WI38 (cell line): ENCODE measurements at regions not wholly inside any gene's neighbourhood (a gene's known extent, or its start where the extent isn't known, plus 50 kb on each side); places are given as distances from the start of the nearest gene placed in this dataset.
"Not testable (repeated sequence)": the region's sequence is repeated elsewhere in the genome, so short reads cannot be mapped to it uniquely, and the experiment has no call there.

Experiments used
- H3K4me3 ChIP-seq: 2 replicates; pipeline ENCODE4 v1.5.1; 2011; ENCODE audit warnings: low read depth, mild to moderate bottlenecking, control low read depth, low read length
- TF ChIP-seq, protein P1 (sequence below): IDR thresholded peaks from 2 replicates; pipeline ENCODE4 v1.5.1; 2012; ENCODE audit warnings: low read depth, mild to moderate bottlenecking, control low read depth, low read length

DNA sequence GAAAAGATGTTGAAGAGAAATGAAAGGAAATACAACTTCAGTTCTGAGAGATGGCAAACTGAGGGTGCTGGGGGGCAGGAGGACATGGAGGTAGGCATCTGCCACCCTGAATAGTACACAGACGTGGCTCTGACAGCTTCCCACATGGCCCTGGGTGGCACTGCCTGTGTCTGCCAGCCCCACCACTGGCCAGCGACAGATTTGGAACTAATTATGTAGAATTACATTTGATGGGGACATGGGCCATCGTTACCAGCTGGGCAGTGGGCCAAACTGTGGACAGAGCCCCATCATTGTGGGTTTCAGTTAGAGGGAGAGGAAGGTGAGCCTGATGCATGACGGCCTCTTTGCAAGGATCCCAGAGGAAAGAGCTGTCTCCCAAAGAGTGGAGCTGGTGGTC lies 216.0 kb upstream of the HAAO start:
- TF ChIP-seq, protein P1, sequence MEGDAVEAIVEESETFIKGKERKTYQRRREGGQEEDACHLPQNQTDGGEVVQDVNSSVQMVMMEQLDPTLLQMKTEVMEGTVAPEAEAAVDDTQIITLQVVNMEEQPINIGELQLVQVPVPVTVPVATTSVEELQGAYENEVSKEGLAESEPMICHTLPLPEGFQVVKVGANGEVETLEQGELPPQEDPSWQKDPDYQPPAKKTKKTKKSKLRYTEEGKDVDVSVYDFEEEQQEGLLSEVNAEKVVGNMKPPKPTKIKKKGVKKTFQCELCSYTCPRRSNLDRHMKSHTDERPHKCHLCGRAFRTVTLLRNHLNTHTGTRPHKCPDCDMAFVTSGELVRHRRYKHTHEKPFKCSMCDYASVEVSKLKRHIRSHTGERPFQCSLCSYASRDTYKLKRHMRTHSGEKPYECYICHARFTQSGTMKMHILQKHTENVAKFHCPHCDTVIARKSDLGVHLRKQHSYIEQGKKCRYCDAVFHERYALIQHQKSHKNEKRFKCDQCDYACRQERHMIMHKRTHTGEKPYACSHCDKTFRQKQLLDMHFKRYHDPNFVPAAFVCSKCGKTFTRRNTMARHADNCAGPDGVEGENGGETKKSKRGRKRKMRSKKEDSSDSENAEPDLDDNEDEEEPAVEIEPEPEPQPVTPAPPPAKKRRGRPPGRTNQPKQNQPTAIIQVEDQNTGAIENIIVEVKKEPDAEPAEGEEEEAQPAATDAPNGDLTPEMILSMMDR, result no peak
- H3K4me3 ChIP-seq, result no peak overlapping the region

DNA sequence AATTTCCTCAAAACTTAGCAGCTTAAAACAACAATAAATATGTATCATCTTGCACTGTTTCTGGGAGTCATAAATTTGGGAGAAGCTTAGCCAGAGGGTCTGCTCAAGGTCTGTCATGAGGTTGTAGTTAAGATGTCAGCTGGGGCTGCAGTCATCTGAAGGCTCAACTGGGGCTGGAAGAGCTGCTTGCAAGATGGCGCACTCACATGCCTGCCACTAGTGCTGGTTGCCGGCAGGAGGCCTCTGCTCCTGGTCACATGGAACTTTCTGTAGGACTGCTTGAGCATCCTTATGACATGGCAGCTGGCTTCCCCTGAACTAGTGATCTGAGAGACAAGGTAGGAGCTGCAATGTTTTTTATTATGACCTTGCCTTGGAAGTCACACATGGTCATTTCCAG lies 215.5 kb upstream of the HAAO start:
- TF ChIP-seq, protein P1, result no peak

DNA sequence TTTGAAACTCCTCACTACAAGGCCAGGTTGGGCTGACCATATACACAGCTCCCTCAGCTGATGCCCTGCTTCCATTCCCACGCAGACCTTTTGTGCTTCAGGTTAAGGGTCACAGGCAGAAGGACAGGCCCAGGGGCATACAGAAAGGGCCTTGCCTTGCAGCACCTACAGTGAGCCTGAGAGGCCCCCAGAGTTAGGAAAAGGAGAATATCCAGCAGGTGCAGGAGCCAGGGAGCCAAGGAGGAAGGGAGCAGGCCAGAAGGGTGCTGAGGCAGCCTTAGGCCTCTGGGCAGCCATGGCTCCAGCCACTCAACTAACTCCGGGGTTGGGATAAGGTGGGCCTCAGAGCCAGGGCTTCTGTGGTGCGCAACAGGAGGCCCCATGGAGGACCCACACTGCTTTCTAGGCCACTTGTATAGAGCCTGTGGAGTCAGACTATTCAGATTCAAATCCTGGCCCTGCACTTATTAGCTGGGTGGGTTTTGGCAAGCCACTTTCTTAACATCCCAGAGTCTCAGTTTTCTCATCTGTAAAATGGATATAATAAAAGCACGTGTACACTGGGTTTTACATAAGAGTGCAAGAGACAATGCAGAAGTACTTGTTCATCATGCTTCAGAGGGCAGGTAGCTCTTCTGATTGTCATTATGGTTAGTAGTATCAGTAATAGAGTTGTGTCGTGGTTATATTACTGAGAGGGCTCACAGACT lies 214.6 kb upstream of the HAAO start:
- TF ChIP-seq, protein P1, result no peak

More for the DNA sequence above, 215.5 kb upstream of the HAAO start:
- no peak overlapping the region for H3K4me3 ChIP-seq

DNA sequence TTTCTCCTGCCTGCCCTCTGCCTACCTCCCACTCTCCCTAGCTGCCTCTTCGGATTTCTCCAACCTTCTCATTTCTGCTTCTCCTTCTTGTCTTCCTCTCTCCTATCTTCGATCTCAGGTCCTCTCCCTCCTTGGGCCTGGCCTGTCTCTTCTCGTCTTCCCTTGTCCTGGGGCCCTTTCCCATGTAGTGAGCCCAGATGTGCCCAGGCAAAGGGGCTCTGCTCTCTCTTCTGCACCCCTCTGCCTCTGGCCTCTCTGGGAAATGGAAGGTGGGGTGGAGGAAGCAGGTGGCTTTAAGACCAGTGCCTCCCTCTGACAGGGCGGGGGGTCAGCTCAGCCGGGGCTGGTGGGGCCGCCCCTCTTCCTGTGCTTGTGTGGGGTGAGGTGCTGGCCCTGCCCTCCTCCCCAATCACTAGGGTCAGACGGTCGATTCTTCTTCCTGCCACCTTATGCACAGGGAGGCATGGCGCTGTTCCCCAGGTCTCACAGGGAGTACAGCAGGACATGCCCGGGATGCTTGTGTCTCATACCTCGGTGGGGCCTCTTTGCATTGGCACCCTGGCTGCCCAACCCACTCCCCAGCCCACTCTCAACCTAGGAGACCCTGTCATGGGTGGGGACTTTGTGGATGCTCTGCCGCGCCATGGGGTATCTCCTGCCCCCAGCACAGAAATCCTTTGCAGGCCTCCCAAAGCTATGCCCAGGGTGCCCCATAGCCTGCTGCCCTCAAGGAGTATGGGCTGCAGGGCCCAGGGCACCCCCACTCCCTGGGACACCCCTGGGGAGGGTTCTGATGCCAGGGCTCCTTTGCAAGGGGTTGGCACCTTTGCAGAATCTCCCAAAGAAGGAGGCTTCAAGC lies 213.8 kb upstream of the HAAO start:
- TF ChIP-seq, protein P1, result no peak

More for the DNA sequence above, 214.6 kb upstream of the HAAO start:
- no peak overlapping the region for H3K4me3 ChIP-seq

DNA sequence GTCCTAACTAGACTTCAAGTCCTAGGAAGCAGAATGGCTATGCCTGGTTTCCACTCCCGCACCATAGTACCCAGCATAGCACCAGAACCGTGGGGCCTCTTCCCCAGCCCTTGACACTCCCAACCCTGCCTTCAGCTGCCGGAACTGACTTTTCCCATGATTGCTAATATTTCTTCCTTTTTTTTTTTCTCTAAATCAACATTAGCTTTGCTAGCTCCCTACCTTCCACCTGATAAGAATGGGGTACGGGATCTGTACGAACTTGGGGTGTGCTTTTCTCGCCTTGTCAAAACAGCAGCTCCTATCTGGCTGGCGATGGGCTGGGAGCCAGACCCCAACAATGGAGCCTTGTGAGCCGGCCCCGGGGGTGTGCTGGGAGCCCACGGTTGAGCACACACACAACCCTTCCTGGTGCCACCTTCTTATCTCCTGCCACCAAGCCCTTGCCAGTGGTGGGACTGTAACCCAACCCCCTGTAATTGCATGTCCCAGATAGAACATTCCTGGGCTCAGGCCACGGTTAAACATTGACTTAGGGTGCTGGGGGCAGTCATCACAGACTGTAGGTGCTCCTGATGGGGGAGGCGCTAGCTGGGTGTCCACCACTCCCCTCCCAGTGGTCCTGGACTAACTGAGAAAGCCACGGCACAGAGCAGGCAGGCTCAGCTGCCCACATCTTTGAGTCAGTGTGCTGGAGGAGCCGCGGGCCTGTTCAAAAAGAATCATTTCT lies 213.0 kb upstream of the HAAO start:
- TF ChIP-seq, protein P1, result no peak

More for the DNA sequence above, 213.8 kb upstream of the HAAO start:
- no peak overlapping the region for H3K4me3 ChIP-seq

DNA sequence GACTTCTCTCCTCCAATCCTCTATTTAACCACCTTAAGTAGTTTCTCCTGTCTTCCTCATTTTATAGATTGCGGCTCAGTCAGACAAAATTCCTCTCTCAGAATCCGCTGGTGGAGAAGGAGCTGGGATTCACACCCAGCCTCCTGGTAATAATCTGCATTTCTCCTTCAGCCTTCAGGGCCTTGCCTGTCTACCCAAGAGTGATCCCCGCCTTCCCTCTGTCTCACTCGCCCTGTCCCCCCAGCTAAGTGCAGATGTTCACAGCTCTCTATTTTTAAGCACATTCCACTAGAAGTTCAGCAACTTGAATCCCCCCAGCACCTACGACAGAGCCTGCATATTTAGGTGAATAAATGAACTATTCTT lies 212.5 kb upstream of the HAAO start:
- TF ChIP-seq, protein P1, result no peak

More for the DNA sequence above, 213.0 kb upstream of the HAAO start:
- H3K4me3 ChIP-seq, result no peak overlapping the region

DNA sequence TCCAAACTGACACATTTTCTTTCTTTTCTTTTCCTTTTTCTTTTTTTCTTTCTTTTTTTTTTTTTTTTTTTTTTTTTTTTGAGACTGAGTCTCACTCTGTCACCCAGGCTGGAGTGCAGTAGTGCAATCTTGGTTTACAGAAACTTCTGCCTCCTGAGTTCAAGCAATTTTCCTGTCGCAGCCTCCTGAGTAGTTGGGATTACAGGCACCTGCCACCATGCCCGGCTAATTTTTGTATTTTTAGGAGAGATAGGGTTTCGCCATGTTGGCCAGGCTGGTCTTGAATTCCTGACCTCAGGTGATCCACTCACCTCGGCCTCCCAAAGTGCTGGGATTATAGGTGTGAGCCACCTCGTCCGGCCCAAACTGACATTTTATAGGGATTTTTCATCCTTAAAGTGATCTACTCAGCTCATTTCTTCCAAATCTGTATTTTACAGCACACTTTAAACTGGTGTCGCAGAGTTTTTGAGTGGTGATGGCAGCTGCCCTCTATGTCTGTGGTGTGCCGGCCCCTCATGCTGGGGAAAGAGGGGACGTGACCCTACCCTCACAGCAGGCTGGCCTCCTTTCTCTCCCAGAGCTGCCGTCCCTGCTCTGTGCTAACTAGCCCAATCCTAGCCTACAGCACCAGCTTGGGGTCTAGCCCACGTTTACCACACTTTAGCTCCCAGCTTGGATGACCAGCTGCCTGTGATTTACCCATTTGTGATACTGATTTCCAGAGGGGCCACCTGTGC lies 211.9 kb upstream of the HAAO start:
- H3K4me3 ChIP-seq, result not testable (repeated sequence)

More for the DNA sequence above, 212.5 kb upstream of the HAAO start:
- no peak overlapping the region for H3K4me3 ChIP-seq
